ENCODE measurements at regions not wholly inside any gene's neighbourhood (a gene's known extent, or its start where the extent isn't known, plus 50 kb on each side); places are given as distances from the start of the nearest gene placed in this dataset.

GRCh38 chr10:105503714-105504113 lies 862.6 kb downstream of the SORCS3 start:
- no peaks in the 10 kb centered on the region for H3K9me1 ChIP-seq (replicated peaks; ENCODE audit: control insufficient read depth, extremely low read depth, insufficient read depth, low read length)
- TF ChIP-seq FOS (IDR thresholded peaks at IDR 0.05; ENCODE audit: borderline replicate concordance, insufficient read depth, low read length) (no peak), POLR2A (IDR thresholded peaks at IDR 0.05; ENCODE audit: low read depth, low read length) (no peak), CTCF (IDR thresholded peaks at IDR 0.05; ENCODE audit: extremely low read depth in 1 of 2, insufficient read depth in 1 of 2, low read depth in 1 of 2, low read length in 2 of 2) (no peak), GATA2 (IDR thresholded peaks at IDR 0.05; ENCODE audit: insufficient read depth, insufficient read length, low read depth, low read length) (no peak), JUN (IDR thresholded peaks at IDR 0.05; ENCODE audit: borderline replicate concordance, insufficient read depth, insufficient read length, low read depth) (no peak), EZH2 (IDR thresholded peaks at IDR 0.05; ENCODE audit: borderline replicate concordance, low read depth, low read length, severe bottlenecking) (no peak), POLR2AphosphoS5 (IDR thresholded peaks at IDR 0.05; ENCODE audit: insufficient read depth, low read depth, low read length) (no peak), MAX (IDR thresholded peaks at IDR 0.05; ENCODE audit: insufficient read depth, insufficient read length) (no peak), MYC (IDR thresholded peaks at IDR 0.05; ENCODE audit: low read depth, low read length) (no peak)
- dilution Hi-C loops (cut with MboI; ENCODE audit: extremely low pct_ligation_motif_present, low sequenced_read_pairs): no loop called here

More at GRCh38 chr10:105503714-105504113, 862.6 kb downstream of the SORCS3 start:
- Histone ChIP-seq H3K4me3 (replicated peaks in 1 of 3; ENCODE audit: insufficient read depth in 1 of 3, low read depth in 1 of 3, low read length in 3 of 3) (no peak overlapping the region), H3K9ac (replicated peaks; ENCODE audit: extremely low read depth, insufficient read depth, low read length) (no peak overlapping the region), H3K36me3 (ENCODE audit: control insufficient read depth in 2 of 2, extremely low read depth in 1 of 2, insufficient read depth in 2 of 2, low read length in 2 of 2) (no peaks in the 10 kb centered on the region), H3K9me3 (replicated peaks; ENCODE audit: control insufficient read depth, insufficient read depth, low read length) (no peaks in the 10 kb centered on the region), H3K4me1 (ENCODE audit: control insufficient read depth, extremely low read depth, insufficient read depth, low read length) (no peaks in the 10 kb centered on the region), H3K27ac (ENCODE audit: insufficient read depth, low read depth, low read length) (no peak overlapping the region), H3K27me3 (ENCODE audit: control insufficient read depth in 2 of 2, insufficient read depth in 2 of 2, low read length in 2 of 2) (no peaks in the 10 kb centered on the region), H3K4me2 (ENCODE audit: insufficient read depth, low read length) (no peak overlapping the region), H2AFZ (ENCODE audit: low read depth, low read length) (no peak overlapping the region), H3K79me2 (ENCODE audit: control insufficient read depth, insufficient read depth, low read length) (no peaks in the 10 kb centered on the region), H4K20me1 (replicated peaks; ENCODE audit: control insufficient read depth, extremely low read depth, insufficient read depth, low read length) (no peaks in the 10 kb centered on the region)
- no peak for FAIRE-seq
- intact Hi-C loops (cut with micrococcal nuclease): no loop called here
- CTCF ChIA-PET: no interaction called here
- POLR2A ChIA-PET: no interaction called here
- BruUV-seq (replicated peaks): no TSS peak
- DNase-seq (ENCODE audit: low read depth, low spot score): no peak

Measured in endothelial cell of umbilical vein (primary cell).